Fibroblast of lung (primary cell): ENCODE measurements at regions not wholly inside any gene's neighbourhood (a gene's known extent, or its start where the extent isn't known, plus 50 kb on each side); places are given as distances from the start of the nearest gene placed in this dataset.

Experiments used
- EZH2 ChIP-seq: IDR thresholded peaks from 2 replicates; pipeline ENCODE4 v1.5.1; 2012; ENCODE audit warnings: low read length, control low read depth, mild to moderate bottlenecking; ENCODE audit errors: missing control alignments
- TF ChIP-seq, protein P1 (sequence below), 2 donors: IDR thresholded peaks in 1 of 2; conservative IDR thresholded peaks in 1 of 2; 1 replicate in 1 of 2; 2 replicates in 1 of 2; pipeline ENCODE4 v1.5.1; 2011 to 2012; ENCODE audit warnings: low read length in 2 of 2, control low read depth in 1 of 2, inconsistent platforms in 1 of 2, low read depth in 1 of 2, mild to moderate bottlenecking in 1 of 2

GRCh38 chr5:51468196-51468595 lies 84.9 kb downstream of the ISL1 start:
- TF ChIP-seq EZH2, result no peak
- TF ChIP-seq, protein P1, sequence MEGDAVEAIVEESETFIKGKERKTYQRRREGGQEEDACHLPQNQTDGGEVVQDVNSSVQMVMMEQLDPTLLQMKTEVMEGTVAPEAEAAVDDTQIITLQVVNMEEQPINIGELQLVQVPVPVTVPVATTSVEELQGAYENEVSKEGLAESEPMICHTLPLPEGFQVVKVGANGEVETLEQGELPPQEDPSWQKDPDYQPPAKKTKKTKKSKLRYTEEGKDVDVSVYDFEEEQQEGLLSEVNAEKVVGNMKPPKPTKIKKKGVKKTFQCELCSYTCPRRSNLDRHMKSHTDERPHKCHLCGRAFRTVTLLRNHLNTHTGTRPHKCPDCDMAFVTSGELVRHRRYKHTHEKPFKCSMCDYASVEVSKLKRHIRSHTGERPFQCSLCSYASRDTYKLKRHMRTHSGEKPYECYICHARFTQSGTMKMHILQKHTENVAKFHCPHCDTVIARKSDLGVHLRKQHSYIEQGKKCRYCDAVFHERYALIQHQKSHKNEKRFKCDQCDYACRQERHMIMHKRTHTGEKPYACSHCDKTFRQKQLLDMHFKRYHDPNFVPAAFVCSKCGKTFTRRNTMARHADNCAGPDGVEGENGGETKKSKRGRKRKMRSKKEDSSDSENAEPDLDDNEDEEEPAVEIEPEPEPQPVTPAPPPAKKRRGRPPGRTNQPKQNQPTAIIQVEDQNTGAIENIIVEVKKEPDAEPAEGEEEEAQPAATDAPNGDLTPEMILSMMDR (conservative IDR thresholded peaks at IDR 0.05 in 1 of 2, IDR thresholded peaks at IDR 0.05 in 1 of 2; ENCODE audit: low read depth in 1 of 2, low read length in 2 of 2), result no peak
